Upper lobe of left lung (tissue), 6 donors: ENCODE measurements at regions not wholly inside any gene's neighbourhood (a gene's known extent, or its start where the extent isn't known, plus 50 kb on each side); places are given as distances from the start of the nearest gene placed in this dataset.

ENCODE experiments used
- ATAC-seq, 2 donors: fragments of 200-7000 bp; cut with Tn5 transposase; one replicate each; pipeline ENCODE4 v1.9.1; 2022; ENCODE audit warnings: mild to moderate bottlenecking in 2 of 2, moderate library complexity in 2 of 2; ENCODE audit not compliant: low FRiP score in 2 of 2
- DNase-seq, 2 donors: peaks; one replicate each; pipeline ENCODE4 v3.0.0-alpha.2; 2019 to 2020
- H3K27ac ChIP-seq, 4 donors: fragments of 200-600 bp; sonication (generic); one replicate each; pipeline ENCODE4 v1.5.1; 2016 to 2019
- H3K27me3 ChIP-seq, 4 donors: fragments of 200-600 bp; sonication (generic); one replicate each; pipeline ENCODE4 v1.5.1; 2017 to 2019
- H3K36me3 ChIP-seq, 4 donors: fragments of 200-600 bp; sonication (generic); one replicate each; pipeline ENCODE4 v1.5.1; 2016 to 2019
- H3K4me1 ChIP-seq, 4 donors: fragments of 200-600 bp; sonication (generic); one replicate each; pipeline ENCODE4 v1.5.1; 2018 to 2019
- H3K4me3 ChIP-seq, 4 donors: fragments of 200-600 bp; sonication (generic); one replicate each; pipeline ENCODE4 v1.5.1; 2017 to 2019; ENCODE audit warnings: mild to moderate bottlenecking in 2 of 4, moderate library complexity in 1 of 4
- H3K9me3 ChIP-seq, 4 donors: fragments of 200-600 bp; sonication (generic); one replicate each; pipeline ENCODE4 v1.5.1; 2018 to 2019
- CTCF ChIP-seq, 6 experiments: fragments of 450-650 bp in 4 of 6; fragments of 200-600 bp in 2 of 6; sonication (generic) in 2 of 6; IDR thresholded peaks; one replicate each; pipeline ENCODE4 v1.5.1; 2016 to 2019; ENCODE audit warnings: antibody characterized with exemption in 6 of 6
- EP300 ChIP-seq, 4 donors: sonication (generic); formaldehyde crosslinking; IDR thresholded peaks; one replicate each; pipeline ENCODE4 v1.5.1; 2017; ENCODE audit warnings: antibody characterized with exemption in 4 of 4, control low read depth in 2 of 4
- POLR2A ChIP-seq, 4 donors: fragments of 450-650 bp; IDR thresholded peaks; one replicate each; pipeline ENCODE4 v1.5.1; 2016 to 2017; ENCODE audit warnings: antibody characterized with exemption in 4 of 4, mild to moderate bottlenecking in 2 of 4
- POLR2AphosphoS5 ChIP-seq, 2 donors: sonication (generic); formaldehyde crosslinking; IDR thresholded peaks; one replicate each; pipeline ENCODE4 v1.5.1; 2017; ENCODE audit warnings: antibody characterized with exemption in 2 of 2
- WGBS, 2 donors: methylation state at CpG; one replicate each; pipeline ENCODE4 v1.1.5; 2017 to 2018; 5-methylcytosine and 5-hydroxymethylcytosine counted together
- donor health status: DM: no; HTN: no; CAD: no; lungs with moderate emphysema.
- donor health status: DM: no; HTN: yes; CAD: no; lungs with severe emphysema.

- no peaks in the 10 kb centered on the region for H3K9me3 ChIP-seq
- H3K36me3 ChIP-seq, result no peaks in the 10 kb centered on the region
- WGBS, 2 donors, result 84 to 86% methylated on average over 4 to 8 of the region's 8 CpGs
- no peak overlapping the region for H3K4me3 ChIP-seq
- H3K27me3 ChIP-seq, result no peaks in the 10 kb centered on the region
- ATAC-seq (peak in 1 of 2 donors; percentile 37), DNase-seq (peak in 1 of 2 donors; percentile 17)
- H3K27ac ChIP-seq, result no peak overlapping the region
- H3K4me1 ChIP-seq, result no peaks in the 10 kb centered on the region
- TF ChIP-seq POLR2AphosphoS5 (IDR thresholded peaks at IDR 0.05) (no peak), EP300 (IDR thresholded peaks at IDR 0.05) (no peak), CTCF (IDR thresholded peaks at IDR 0.05) (no peak), POLR2A (IDR thresholded peaks at IDR 0.05) (no peak)
These were observed 661.7 kb upstream of the FAM241A start for GRCh38 chr4:111483375-111484169.

- no peaks in the 10 kb centered on the region for H3K36me3 ChIP-seq
- TF ChIP-seq POLR2AphosphoS5 (IDR thresholded peaks at IDR 0.05) (no peak), EP300 (IDR thresholded peaks at IDR 0.05) (no peak), POLR2A (IDR thresholded peaks at IDR 0.05) (no peak), CTCF (IDR thresholded peaks at IDR 0.05) (no peak)
- no peaks in the 10 kb centered on the region for H3K4me1 ChIP-seq
- H3K9me3 ChIP-seq, result no peaks in the 10 kb centered on the region
- no peak for DNase-seq
- no peaks in the 10 kb centered on the region for H3K27me3 ChIP-seq
- 15 to 19% methylated on average over 1 of the region's 1 CpG for WGBS, 2 donors
- H3K27ac ChIP-seq, result no peak overlapping the region
- no peak for ATAC-seq
- H3K4me3 ChIP-seq, result no peak overlapping the region
These were observed 652.8 kb upstream of the FAM241A start for GRCh38 chr4:111492496-111492895.

GRCh38 chr4:111494471-111494870 is 650.8 kb upstream of the FAM241A start:
- H3K9me3 ChIP-seq, result no peaks in the 10 kb centered on the region
- no peak overlapping the region for H3K4me3 ChIP-seq
- H3K27ac ChIP-seq, result no peak overlapping the region
- WGBS, 2 donors, result 67 to 69% methylated on average over 2 of the region's 2 CpGs
- ATAC-seq (no peak), DNase-seq (no peak)
- TF ChIP-seq POLR2AphosphoS5 (IDR thresholded peaks at IDR 0.05) (no peak), EP300 (IDR thresholded peaks at IDR 0.05) (no peak), POLR2A (IDR thresholded peaks at IDR 0.05) (no peak), CTCF (IDR thresholded peaks at IDR 0.05) (no peak)
- H3K36me3 ChIP-seq, result no peaks in the 10 kb centered on the region
- H3K4me1 ChIP-seq, result no peaks in the 10 kb centered on the region
- H3K27me3 ChIP-seq, result no peaks in the 10 kb centered on the region

- Histone ChIP-seq H3K4me3 (no peak overlapping the region), H3K9me3 (no peaks in the 10 kb centered on the region), H3K36me3 (no peaks in the 10 kb centered on the region), H3K27ac (no peak overlapping the region), H3K4me1 (no peaks in the 10 kb centered on the region), H3K27me3 (no peaks in the 10 kb centered on the region)
- DNase-seq (no peak), ATAC-seq (no peak)
- TF ChIP-seq CTCF (IDR thresholded peaks at IDR 0.05) (no peak), POLR2AphosphoS5 (IDR thresholded peaks at IDR 0.05) (no peak), POLR2A (IDR thresholded peaks at IDR 0.05) (no peak), EP300 (IDR thresholded peaks at IDR 0.05) (no peak)
- WGBS, 2 donors, result 32 to 45% methylated on average over 1 of the region's 1 CpG
These were observed 650.3 kb upstream of the FAM241A start for GRCh38 chr4:111494971-111495370.

GRCh38 chr4:111499291-111499690 is 646.0 kb upstream of the FAM241A start:
- no peak overlapping the region for H3K4me3 ChIP-seq
- DNase-seq, result no peak
- 64 to 72% methylated on average over 3 of the region's 3 CpGs for WGBS, 2 donors
- TF ChIP-seq EP300 (IDR thresholded peaks at IDR 0.05) (no peak), POLR2AphosphoS5 (IDR thresholded peaks at IDR 0.05) (no peak), POLR2A (IDR thresholded peaks at IDR 0.05) (no peak), CTCF (IDR thresholded peaks at IDR 0.05) (no peak)
- H3K27ac ChIP-seq, result no peak overlapping the region
- no peaks in the 10 kb centered on the region for H3K36me3 ChIP-seq
- H3K9me3 ChIP-seq, result no peaks in the 10 kb centered on the region
- ATAC-seq, result no peak
- H3K27me3 ChIP-seq, result no peaks in the 10 kb centered on the region
- H3K4me1 ChIP-seq, result no peaks in the 10 kb centered on the region
